ENCODE measurements at regions not wholly inside any gene's neighbourhood (a gene's known extent, or its start where the extent isn't known, plus 50 kb on each side); places are given as distances from the start of the nearest gene placed in this dataset.

DNA sequence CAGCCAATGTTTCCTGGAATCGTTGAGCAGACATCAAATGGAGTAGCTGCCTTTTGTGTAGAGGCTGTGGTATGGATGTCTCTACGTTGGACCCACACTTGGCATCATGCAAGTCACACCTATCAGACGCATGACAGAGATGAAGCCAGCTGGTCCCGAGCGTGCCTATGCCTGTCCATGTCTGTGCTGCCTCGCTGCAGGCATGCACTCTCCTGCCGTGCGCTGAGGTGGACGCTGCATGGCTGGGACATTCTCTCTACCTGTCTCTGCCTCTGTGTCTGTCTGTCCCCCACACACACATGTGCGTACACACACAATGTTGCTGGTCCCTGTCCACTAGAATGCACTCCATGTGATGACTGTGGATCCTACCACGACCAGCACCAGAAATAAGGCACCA lies 514.2 kb upstream of the MYT1L start:
- DNase-seq = no peak

- no peak for DNase-seq
Measured at GRCh38 chr2:2843969-2844548, 513.0 kb upstream of the MYT1L start.

- no peak for DNase-seq
Measured at GRCh38 chr2:2842466-2842865, 511.4 kb upstream of the MYT1L start.

GRCh38 chr2:2840681-2841300 lies 509.7 kb upstream of the MYT1L start:
- no peak for DNase-seq

- no peak for DNase-seq
Measured at GRCh38 chr2:2839782-2840531, 508.9 kb upstream of the MYT1L start.

DNA sequence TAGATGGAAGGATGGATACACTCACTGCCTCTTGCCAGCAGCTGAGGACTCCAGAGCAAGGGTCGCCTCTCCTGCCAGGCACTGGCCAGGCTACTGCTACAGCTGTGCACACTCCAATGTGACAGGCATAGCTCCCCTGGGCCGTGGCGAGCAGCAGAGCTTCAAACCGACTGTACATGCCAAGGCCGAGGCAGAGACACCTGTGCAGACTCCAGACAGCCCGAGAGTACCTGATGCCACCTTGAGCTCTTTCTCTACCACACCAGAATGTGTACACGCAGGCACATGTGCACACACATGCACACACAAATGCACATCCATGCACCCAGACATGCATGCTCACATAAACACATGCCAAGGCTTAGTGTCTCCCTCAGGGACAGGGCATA lies 508.3 kb upstream of the MYT1L start:
- DNase-seq = no peak

DNA sequence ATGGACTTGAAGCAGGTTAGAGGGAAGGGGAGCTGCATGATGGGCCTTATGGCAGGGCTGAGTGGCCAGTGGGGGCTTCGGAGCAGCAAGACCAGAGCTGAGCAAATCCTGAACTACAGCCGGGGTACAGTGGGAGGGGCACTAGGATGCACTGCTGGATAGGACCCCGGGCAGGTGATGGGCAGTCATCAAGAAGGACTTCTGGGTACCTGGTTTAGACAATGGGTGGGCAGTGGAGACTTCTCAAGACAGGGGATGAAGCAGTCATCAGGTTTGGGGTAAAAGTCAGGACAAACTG lies 507.4 kb upstream of the MYT1L start:
- no peak for DNase-seq

DNA sequence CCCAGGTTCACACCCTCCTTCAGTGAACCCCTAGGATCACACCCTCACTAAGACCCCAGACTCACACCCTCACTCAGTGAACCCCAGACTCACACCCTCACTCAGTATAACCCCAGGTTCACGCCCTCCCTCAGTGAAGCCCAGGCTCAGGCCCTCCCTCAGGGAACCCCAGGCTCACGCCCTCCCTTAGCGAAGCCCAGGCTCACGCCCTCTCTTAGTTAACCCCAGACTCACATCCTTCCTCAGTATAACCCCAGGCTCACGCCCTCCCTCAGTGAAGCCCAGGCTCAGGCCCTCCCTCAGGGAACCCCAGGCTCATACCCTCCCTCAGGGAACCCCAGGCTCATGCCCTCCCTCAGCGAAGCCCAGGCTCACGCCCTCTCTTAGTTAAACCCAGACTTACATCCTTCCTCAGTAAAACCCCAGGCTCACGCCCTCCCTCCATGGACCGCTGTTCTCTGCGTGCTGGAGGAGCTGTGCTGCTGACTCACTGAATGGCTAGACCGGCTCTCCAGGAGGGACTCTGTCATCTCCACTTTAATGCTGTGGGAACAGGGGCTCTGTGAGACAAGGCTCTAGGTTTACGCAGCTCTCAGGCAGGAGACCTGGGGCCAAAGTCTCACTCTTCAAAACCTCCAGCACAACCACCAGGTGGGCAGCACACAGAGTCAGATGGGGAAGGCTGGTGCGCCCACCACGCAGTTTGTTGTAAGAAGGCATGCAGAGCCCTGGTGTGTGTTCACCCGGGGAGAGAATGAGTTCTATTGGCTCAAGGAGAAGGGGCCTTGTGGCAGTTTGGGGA lies 506.9 kb upstream of the MYT1L start:
- DNase-seq = no peak

DNA sequence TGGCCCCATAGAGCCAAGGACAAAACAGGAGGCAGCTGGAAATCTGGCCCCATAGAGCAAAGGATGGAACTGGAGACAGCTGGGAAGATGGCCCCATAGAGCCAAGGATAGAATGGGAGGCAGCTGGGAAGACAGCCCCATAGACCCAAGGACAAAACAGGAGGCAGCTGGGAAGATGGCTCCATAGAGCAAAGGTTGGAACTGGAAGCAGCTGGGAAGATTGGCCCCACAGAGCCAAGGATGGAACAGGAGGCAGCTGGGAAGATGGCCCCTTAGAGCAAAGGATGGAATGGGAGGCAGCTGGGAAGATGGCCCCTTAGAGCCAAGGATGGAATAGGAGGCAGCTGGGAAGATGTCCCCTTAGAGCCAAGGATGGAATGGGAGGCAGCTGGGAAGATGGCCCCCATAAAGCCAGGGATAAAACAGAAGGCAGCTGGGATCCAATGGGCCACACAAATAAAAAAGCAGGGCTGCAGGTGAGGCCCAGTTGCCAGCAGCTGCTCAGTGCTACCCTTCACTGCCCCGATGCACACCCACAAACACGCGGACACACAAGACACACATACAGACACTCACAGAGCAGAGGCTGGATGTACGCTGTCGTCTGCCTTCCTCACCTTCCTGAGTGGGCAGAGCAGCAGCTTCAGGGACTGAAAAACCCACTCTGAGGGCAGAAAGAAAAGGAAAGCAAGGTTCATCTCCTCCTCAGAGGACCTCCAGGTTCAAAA lies 505.4 kb upstream of the MYT1L start:
- no peak for DNase-seq

- no peak for DNase-seq
Measured at GRCh38 chr2:2834516-2835254, 503.6 kb upstream of the MYT1L start.

DNA sequence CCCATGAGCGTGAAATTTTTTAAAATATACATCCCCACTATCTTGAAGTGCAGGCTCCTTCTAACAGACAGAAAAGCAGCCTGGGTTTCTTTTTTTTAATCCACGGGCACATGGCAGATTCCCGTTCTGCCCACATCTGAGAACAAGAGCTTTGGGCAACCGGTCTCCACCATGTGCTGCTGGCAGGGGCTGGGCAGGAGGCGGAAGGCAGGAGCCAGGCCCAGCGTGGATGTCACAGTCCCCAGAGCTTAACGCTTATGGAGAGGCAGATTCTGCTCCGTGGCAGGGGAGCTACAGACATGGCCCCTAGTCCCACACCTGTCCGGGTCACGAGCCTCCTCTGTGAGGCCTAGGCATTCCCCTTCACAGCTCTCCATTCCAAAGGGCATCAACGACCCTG lies 503.0 kb upstream of the MYT1L start:
- DNase-seq = no peak

GRCh38 chr2:2832657-2833056 lies 501.6 kb upstream of the MYT1L start:
- DNase-seq = no peak

GRCh38 chr2:2831633-2832032 lies 500.6 kb upstream of the MYT1L start:
- DNase-seq = no peak

DNA sequence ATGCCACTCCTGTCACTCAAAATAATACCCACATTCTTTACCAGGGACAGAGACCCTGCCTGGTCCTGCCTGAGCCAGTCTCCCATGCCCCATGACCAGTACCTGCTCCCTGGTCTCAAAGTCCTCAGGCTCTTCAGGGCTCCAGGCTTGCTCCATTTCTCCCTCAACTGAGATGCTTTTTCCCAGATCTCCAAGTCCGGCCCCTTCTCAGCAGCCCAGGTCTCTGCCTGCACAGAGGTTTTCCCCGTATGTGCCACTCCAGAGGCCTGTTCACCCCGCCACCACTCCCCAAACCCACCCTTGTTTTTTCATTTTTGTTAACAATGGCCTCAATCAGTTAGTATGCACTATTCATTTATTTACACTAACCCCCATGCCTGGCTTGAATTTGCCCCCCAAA lies 499.5 kb upstream of the MYT1L start:
- DNase-seq = no peak

DNA sequence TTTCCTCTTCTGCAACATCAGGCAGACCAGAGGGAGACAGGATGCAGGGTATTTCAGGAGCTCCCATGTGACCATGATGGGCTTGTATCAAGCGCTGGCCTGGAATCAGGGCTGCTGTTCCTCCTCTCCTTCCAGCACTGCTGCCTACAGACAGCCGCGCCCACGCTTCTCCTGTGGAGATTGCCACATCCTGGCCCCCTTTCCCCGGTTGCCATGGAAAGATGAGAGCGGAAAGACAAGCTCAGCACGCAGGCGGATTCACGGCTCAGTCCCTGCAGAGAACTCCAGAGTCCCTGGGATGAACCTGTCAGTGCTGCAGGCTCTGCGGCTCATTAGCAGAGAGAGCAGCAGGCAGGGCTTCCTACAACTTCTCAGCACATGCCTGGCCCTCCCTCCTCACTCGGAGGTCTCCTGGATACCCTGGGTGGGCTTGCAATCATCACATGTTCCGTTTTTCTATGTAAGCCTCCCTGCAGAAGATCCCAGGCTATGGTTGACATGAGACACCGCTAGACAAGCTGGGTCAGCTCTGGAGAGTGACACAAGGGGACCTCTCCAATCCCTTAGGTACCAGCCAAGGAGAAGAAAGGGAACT lies 497.8 kb upstream of the MYT1L start:
- no peak for DNase-seq

DNA sequence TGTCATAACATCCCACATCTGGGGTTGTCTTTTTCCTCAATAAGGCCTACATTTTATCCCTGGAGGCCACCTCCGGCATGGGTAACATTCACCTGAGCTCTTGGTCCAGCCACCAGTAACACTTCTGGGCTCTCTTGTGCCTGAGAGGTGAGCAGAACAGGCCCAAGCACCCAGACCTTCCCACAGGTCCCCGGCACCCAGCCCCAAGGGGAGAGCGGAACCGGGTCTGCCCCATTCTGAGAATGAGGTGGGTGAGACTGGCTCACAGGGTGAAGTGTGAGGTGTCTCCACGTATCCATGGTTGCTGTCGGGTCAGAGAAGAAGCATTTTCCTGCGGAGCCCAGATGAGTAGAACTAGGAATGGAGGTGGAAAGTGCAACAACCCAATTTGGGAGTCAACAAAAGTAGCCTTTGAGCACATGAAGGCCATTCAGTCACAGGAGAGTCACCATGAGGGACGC lies 496.7 kb upstream of the MYT1L start:
- DNase-seq = no peak

GRCh38 chr2:2827046-2827636 lies 496.1 kb upstream of the MYT1L start:
- DNase-seq = no peak

DNA sequence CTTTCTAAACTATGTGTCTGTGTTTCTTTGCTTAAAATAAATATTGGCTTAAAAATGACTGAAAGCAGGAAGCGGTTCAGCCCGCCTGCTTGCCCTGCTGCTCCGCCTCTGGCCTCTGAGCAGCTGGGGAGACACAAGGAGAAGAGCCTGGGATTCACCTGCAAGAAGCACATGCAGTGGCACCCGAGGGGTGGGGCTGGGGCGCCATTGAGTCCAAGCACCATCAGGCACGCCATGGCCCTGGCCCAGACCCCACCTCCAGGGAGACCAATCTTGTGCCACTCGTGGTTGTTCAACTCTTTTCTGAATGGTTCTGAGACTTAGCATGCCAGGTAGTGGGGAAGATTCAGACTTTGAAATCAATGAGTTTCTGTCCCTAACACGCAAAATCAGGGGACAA lies 495.5 kb upstream of the MYT1L start:
- no peak for DNase-seq

- DNase-seq = no peak
Measured at GRCh38 chr2:2826209-2826551, 495.1 kb upstream of the MYT1L start.

DNA sequence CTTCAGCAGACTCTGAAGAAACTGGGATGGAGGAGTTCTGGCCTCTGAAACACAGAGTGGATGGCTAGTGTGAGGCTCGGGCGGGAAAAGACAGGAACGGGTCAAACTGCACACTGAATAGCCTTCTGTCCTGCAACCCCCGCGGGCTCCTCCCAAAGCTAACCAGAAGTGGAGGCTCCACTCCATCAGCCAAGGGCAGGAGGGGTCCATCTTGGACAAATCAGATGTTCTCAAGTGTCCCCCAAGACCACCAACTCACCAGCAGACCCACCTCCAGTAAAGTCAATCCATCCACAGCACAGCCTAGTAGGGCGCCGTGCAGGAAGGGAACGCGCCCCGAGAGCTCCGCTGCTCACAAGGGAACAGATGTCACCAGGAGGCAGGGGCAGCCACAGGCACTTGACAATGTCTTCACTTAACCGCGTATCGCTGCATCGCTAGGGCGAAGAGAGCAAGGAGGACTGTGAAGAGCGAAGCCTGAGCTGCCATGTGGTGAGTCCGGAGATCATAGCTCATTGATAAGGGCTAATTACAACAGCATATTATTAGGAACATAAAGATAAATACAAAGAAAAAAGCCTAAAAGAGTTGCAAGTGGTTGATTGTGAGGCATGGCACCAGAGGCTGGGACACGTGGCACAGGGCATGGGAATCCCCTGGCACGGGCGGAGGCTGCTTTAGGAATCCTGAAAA lies 494.6 kb upstream of the MYT1L start:
- DNase-seq = no peak

- no peak for DNase-seq
Measured at GRCh38 chr2:2825062-2825461, 494.0 kb upstream of the MYT1L start.

Data from T-helper 1 cell (primary cell).